Fibroblast of lung (primary cell): ENCODE measurements at regions not wholly inside any gene's neighbourhood (a gene's known extent, or its start where the extent isn't known, plus 50 kb on each side); places are given as distances from the start of the nearest gene placed in this dataset.

Source experiments
- DNase-seq, 2 donors: peaks; one replicate each; pipeline versions ENCODE4 v3.0.0 to v3.0.0-alpha.2; 2010; ENCODE audit warnings: low read depth in 2 of 2
- H2AFZ ChIP-seq: 2 replicates; pipeline ENCODE4 v1.5.1; 2012; ENCODE audit warnings: low read length, control low read depth, inconsistent platforms
- H3K27ac ChIP-seq: 2 replicates; pipeline ENCODE4 v1.5.1; 2011; ENCODE audit warnings: low read length, control low read depth; ENCODE audit not compliant: insufficient read depth
- H3K27me3 ChIP-seq: 2 replicates; pipeline ENCODE4 v1.5.1; 2011; ENCODE audit warnings: mild to moderate bottlenecking, low read length; ENCODE audit not compliant: control insufficient read depth, insufficient read depth
- H3K36me3 ChIP-seq: 2 replicates; pipeline ENCODE4 v1.5.1; 2011; ENCODE audit warnings: low read length; ENCODE audit not compliant: control insufficient read depth, insufficient read depth
- H3K4me1 ChIP-seq: 2 replicates; pipeline ENCODE4 v1.5.1; 2011; ENCODE audit warnings: low read length; ENCODE audit not compliant: control insufficient read depth, insufficient read depth; ENCODE audit errors: extremely low read depth
- H3K4me2 ChIP-seq: 2 replicates; pipeline ENCODE4 v1.5.1; 2011; ENCODE audit warnings: low read length, control low read depth; ENCODE audit not compliant: insufficient read depth; ENCODE audit errors: extremely low read depth
- H3K4me3 ChIP-seq, 4 experiments: fragments of 200-600 bp in 1 of 4; sonication (generic) in 1 of 4; replicated peaks in 1 of 4; 2 replicates each; pipeline ENCODE4 v1.5.1; 2011 to 2016; ENCODE audit warnings: low read length in 4 of 4, low read depth in 3 of 4, mild to moderate bottlenecking in 3 of 4, control low read depth in 2 of 4, inconsistent platforms in 1 of 4, mixed read lengths in 1 of 4; ENCODE audit not compliant: insufficient read depth in 1 of 4; ENCODE audit errors: control extremely low read depth in 1 of 4
- H3K79me2 ChIP-seq: 2 replicates; pipeline ENCODE4 v1.5.1; 2012; ENCODE audit warnings: mild to moderate bottlenecking, low read length, inconsistent platforms; ENCODE audit not compliant: control insufficient read depth, insufficient read depth
- H3K9ac ChIP-seq: 2 replicates; pipeline ENCODE4 v1.5.1; 2011; ENCODE audit warnings: mild to moderate bottlenecking, low read length, control low read depth; ENCODE audit not compliant: insufficient read depth
- H3K9me3 ChIP-seq: 2 replicates; pipeline ENCODE4 v1.5.1; 2012; ENCODE audit warnings: low read depth, low read length; ENCODE audit not compliant: control insufficient read depth, insufficient read depth
- H4K20me1 ChIP-seq: 2 replicates; pipeline ENCODE4 v1.5.1; 2011; ENCODE audit warnings: low read length; ENCODE audit not compliant: control insufficient read depth, insufficient read depth; ENCODE audit errors: extremely low read depth
- EZH2 ChIP-seq: IDR thresholded peaks from 2 replicates; pipeline ENCODE4 v1.5.1; 2012; ENCODE audit warnings: low read length, control low read depth, mild to moderate bottlenecking; ENCODE audit errors: missing control alignments
- TF ChIP-seq, protein P1 (sequence below), 2 donors: IDR thresholded peaks in 1 of 2; conservative IDR thresholded peaks in 1 of 2; 1 replicate in 1 of 2; 2 replicates in 1 of 2; pipeline ENCODE4 v1.5.1; 2011 to 2012; ENCODE audit warnings: low read length in 2 of 2, control low read depth in 1 of 2, inconsistent platforms in 1 of 2, low read depth in 1 of 2, mild to moderate bottlenecking in 1 of 2

DNA sequence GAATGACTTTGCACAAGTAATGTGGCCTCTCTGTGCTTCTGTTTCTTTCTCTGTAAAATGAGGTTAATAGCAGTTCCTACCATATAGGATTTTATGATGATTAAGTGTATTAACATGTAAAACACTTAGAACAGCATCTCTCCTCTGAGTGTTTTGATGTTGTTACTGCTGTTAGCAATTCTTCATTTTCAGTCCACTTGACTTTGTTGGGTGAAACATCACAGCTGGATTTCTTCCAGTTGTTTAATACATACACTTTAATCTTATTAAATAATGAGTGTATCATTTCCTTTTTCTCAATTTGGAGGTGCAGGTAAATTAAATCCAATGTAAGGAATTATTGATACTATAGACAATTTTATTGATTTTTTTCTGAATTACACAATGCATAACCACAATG, 113.6 kb downstream of the KDR start:
- TF ChIP-seq EZH2: no peak
- TF ChIP-seq, protein P1, sequence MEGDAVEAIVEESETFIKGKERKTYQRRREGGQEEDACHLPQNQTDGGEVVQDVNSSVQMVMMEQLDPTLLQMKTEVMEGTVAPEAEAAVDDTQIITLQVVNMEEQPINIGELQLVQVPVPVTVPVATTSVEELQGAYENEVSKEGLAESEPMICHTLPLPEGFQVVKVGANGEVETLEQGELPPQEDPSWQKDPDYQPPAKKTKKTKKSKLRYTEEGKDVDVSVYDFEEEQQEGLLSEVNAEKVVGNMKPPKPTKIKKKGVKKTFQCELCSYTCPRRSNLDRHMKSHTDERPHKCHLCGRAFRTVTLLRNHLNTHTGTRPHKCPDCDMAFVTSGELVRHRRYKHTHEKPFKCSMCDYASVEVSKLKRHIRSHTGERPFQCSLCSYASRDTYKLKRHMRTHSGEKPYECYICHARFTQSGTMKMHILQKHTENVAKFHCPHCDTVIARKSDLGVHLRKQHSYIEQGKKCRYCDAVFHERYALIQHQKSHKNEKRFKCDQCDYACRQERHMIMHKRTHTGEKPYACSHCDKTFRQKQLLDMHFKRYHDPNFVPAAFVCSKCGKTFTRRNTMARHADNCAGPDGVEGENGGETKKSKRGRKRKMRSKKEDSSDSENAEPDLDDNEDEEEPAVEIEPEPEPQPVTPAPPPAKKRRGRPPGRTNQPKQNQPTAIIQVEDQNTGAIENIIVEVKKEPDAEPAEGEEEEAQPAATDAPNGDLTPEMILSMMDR (conservative IDR thresholded peaks at IDR 0.05 in 1 of 2, IDR thresholded peaks at IDR 0.05 in 1 of 2; ENCODE audit: low read depth in 1 of 2, low read length in 2 of 2): no peak
- no peak overlapping the region for H3K9ac ChIP-seq
- no peaks in the 10 kb centered on the region for H3K27me3 ChIP-seq
- H4K20me1 ChIP-seq: no peaks in the 10 kb centered on the region
- no peak for DNase-seq
- H3K27ac ChIP-seq: no peak overlapping the region
- H3K4me1 ChIP-seq: no peaks in the 10 kb centered on the region
- H3K4me3 ChIP-seq: no peak overlapping the region
- no peak overlapping the region for H2AFZ ChIP-seq
- no peaks in the 10 kb centered on the region for H3K36me3 ChIP-seq
- no peaks in the 10 kb centered on the region for H3K79me2 ChIP-seq
- no peaks in the 10 kb centered on the region for H3K9me3 ChIP-seq
- no peak overlapping the region for H3K4me2 ChIP-seq

DNA sequence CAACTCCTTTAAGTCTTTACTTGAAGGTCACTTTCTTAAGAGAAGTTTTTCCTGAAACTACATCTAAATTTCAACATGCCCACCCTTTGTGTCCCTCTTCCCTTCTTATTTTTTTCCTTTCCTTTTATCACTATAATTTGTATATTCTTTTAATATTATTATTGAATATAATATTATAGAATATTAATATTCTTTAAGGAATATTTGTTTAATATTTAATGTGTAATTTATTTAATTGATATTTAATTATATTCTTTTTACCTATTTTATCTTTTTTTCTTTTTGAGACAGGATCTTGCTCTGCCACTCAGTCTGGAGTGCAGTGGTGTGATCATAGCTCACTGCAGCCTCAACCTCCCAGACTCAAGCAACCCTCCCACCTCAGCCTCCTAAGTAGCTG, 114.8 kb downstream of the KDR start:
- H3K9me3 ChIP-seq: no peaks in the 10 kb centered on the region
- no peaks in the 10 kb centered on the region for H3K4me1 ChIP-seq
- no peak for TF ChIP-seq EZH2
- no peaks in the 10 kb centered on the region for H3K36me3 ChIP-seq
- no peak overlapping the region for H3K4me3 ChIP-seq
- H3K4me2 ChIP-seq: no peak overlapping the region
- H3K27ac ChIP-seq: no peak overlapping the region
- H3K27me3 ChIP-seq: no peaks in the 10 kb centered on the region
- no peak for DNase-seq
- H4K20me1 ChIP-seq: no peaks in the 10 kb centered on the region
- H3K9ac ChIP-seq: no peak overlapping the region
- H3K79me2 ChIP-seq: no peaks in the 10 kb centered on the region
- H2AFZ ChIP-seq: no peak overlapping the region

DNA sequence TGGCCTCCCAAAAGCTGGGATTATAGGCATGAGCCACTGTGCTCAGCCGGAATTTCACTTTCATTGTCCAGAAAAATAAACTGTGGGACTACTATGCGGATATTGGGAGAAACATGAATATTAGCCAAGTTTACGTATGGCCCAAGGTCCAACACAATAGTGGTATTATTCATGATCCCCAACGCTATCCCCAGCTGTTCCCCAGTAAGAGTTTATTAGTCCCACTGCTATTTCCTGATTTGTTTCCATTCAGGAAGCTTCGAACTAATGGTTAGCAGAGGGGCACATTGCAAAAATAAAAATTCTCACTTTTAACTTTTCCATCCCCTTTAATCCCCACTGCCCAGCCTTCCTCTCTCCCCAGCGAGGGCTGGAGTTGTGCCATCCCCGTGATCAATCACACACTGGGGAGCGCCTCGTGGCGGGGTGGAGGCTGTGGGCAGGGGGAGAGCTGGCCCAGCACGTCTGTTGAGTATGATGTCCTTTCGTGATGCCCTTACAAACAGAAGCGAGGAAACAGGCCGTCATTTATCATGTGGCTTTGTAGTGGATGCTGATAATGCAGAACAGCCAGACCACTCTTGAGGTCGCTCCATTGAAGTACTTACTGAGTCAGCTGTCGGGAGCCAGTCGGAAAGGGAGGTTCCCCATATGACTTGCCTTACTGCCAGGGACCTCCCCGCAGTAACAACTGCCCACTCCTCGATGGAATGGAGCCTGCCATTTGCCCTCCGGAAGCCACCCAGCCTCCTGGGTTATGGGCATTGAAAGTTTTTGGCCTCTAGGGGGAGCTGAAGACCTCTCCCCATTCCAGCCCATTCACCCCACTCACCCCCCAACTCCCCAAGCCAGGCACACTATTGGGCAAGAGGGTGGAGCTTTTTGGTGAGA, 117.0 kb downstream of the KDR start:
- H2AFZ ChIP-seq: no peak overlapping the region
- H3K79me2 ChIP-seq: no peaks in the 10 kb centered on the region
- no peaks in the 10 kb centered on the region for H3K36me3 ChIP-seq
- H3K4me1 ChIP-seq: no peaks in the 10 kb centered on the region
- TF ChIP-seq, protein P1 (conservative IDR thresholded peaks at IDR 0.05 in 1 of 2, IDR thresholded peaks at IDR 0.05 in 1 of 2; ENCODE audit: low read depth in 1 of 2, low read length in 2 of 2): peak; percentile 3 to 32
- TF ChIP-seq EZH2: no peak
- H4K20me1 ChIP-seq: no peaks in the 10 kb centered on the region
- H3K9me3 ChIP-seq: no peaks in the 10 kb centered on the region
- no peak overlapping the region for H3K4me3 ChIP-seq
- H3K4me2 ChIP-seq: no peak overlapping the region
- peaks cover 2% of the 10 kb centered on the region for H3K27me3 ChIP-seq
- no peak overlapping the region for H3K9ac ChIP-seq
- H3K27ac ChIP-seq: no peak overlapping the region
- no peak for DNase-seq
